ENCODE measurements at regions not wholly inside any gene's neighbourhood (a gene's known extent, or its start where the extent isn't known, plus 50 kb on each side); places are given as distances from the start of the nearest gene placed in this dataset.

GRCh38 chr9:111985315-111985714, 88.7 kb downstream of the UGCG start:
- ChIA-PET POLR2A (ENCODE audit: low non-redundant PET) (no interaction called here), CTCF (interaction anchor here (0.7 kb wide), 1 partner anchor 371 kb away, joined by 4 read pairs; no protein-coding TSS in a partner anchor)
- TF ChIP-seq CTCF (conservative IDR thresholded peaks at IDR 0.05; ENCODE audit: low read depth) = no peak
- H3K27ac ChIP-seq = no peak overlapping the region
- no peak for DNase-seq (ENCODE audit: low spot score)

- no peak for TF ChIP-seq CTCF (conservative IDR thresholded peaks at IDR 0.05; ENCODE audit: low read depth)
- POLR2A ChIA-PET (ENCODE audit: low non-redundant PET) = interaction anchor here (0.7 kb wide), 1 partner anchor 227 kb away, joined by 11 read pairs; no protein-coding TSS in a partner anchor
Observed at GRCh38 chr9:111986035-111986556, 89.5 kb downstream of the UGCG start.

More at GRCh38 chr9:111986035-111986556, 89.5 kb downstream of the UGCG start:
- no peak for DNase-seq (ENCODE audit: low spot score)
- no peak overlapping the region for H3K27ac ChIP-seq
- CTCF ChIA-PET = interaction anchor here (0.7 kb wide), 1 partner anchor 370 kb away, joined by 4 read pairs; no protein-coding TSS in a partner anchor

All from RWPE1 (cell line).